Tibial nerve (tissue), 4 donors: ENCODE measurements at regions not wholly inside any gene's neighbourhood (a gene's known extent, or its start where the extent isn't known, plus 50 kb on each side); places are given as distances from the start of the nearest gene placed in this dataset.

Experiments
- DNase-seq, 2 donors: peaks; one replicate each; pipeline ENCODE4 v3.0.0-alpha.2; 2019; ENCODE audit warnings: low spot score in 2 of 2
- H3K27ac ChIP-seq, 4 donors: fragments of 200-600 bp; sonication (generic) in 3 of 4; one replicate each; pipeline ENCODE4 v1.5.1; 2017 to 2019; ENCODE audit warnings: mild to moderate bottlenecking in 1 of 4
- H3K27me3 ChIP-seq, 2 donors: fragments of 200-600 bp; sonication (generic) in 1 of 2; one replicate each; pipeline versions ENCODE4 v1.5.1 to v1.6.0; 2017 to 2019
- H3K36me3 ChIP-seq, 3 donors: fragments of 200-600 bp; sonication (generic); one replicate each; pipeline ENCODE4 v1.5.1; 2018 to 2019
- H3K4me1 ChIP-seq, 4 donors: fragments of 200-600 bp; sonication (generic) in 3 of 4; one replicate each; pipeline ENCODE4 v1.5.1; 2017 to 2019
- H3K4me3 ChIP-seq, 4 donors: fragments of 200-600 bp; sonication (generic) in 3 of 4; one replicate each; pipeline ENCODE4 v1.5.1; 2017 to 2019; ENCODE audit warnings: mild to moderate bottlenecking in 1 of 4, moderate library complexity in 1 of 4
- H3K9me3 ChIP-seq, 4 donors: fragments of 200-600 bp; sonication (generic) in 3 of 4; one replicate each; pipeline ENCODE4 v1.5.1; 2017 to 2019
- EP300 ChIP-seq, 2 donors: sonication (generic); formaldehyde crosslinking; IDR thresholded peaks; one replicate each; pipeline ENCODE4 v1.6.1; 2017; ENCODE audit warnings: antibody characterized with exemption in 2 of 2, mild to moderate bottlenecking in 1 of 2
- POLR2A ChIP-seq, 2 donors: fragments of 450-650 bp; IDR thresholded peaks; one replicate each; pipeline ENCODE4 v1.6.1; 2017; ENCODE audit warnings: antibody characterized with exemption in 2 of 2, mild to moderate bottlenecking in 2 of 2, moderate library complexity in 2 of 2
- WGBS, 2 donors: methylation state at CpG; one replicate each; pipeline ENCODE4 v1.1.5; 2018; 5-methylcytosine and 5-hydroxymethylcytosine counted together
- TF ChIP-seq, protein P1 (sequence below), 5 experiments: fragments of 200-600 bp in 3 of 5; fragments of 450-650 bp in 2 of 5; sonication (generic) in 3 of 5; IDR thresholded peaks; one replicate each; pipeline ENCODE4 v1.5.1; 2016 to 2019; ENCODE audit warnings: antibody characterized with exemption in 5 of 5, mild to moderate bottlenecking in 3 of 5, moderate library complexity in 2 of 5

DNA sequence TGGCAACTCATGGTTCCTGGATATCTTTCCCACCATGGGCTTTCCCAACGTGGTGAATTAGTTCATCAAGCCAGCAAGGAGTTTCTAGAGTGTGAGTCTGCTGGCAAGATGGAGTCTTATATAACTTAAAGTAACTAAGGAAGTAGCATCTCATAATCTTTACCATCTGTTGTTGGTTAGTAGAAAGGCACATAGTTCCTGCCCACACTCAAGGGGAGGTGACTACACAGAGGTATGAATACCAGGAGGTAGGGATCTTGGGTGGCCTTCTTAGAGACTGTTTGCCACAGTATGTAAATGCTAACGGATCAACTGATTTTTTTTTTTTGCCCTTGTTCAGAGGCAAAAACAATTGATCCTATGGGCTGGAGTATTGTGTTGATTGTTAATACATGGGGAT is 446.9 kb downstream of the ATP23 start:
- H3K27ac ChIP-seq, result no peak overlapping the region
- WGBS, 2 donors, result 70 to 71% methylated on average over 2 of the region's 2 CpGs
- H3K4me1 ChIP-seq, result no peaks in the 10 kb centered on the region
- no peak for DNase-seq
- no peak overlapping the region for H3K4me3 ChIP-seq
- no peaks in the 10 kb centered on the region for H3K9me3 ChIP-seq
- TF ChIP-seq, protein P1, sequence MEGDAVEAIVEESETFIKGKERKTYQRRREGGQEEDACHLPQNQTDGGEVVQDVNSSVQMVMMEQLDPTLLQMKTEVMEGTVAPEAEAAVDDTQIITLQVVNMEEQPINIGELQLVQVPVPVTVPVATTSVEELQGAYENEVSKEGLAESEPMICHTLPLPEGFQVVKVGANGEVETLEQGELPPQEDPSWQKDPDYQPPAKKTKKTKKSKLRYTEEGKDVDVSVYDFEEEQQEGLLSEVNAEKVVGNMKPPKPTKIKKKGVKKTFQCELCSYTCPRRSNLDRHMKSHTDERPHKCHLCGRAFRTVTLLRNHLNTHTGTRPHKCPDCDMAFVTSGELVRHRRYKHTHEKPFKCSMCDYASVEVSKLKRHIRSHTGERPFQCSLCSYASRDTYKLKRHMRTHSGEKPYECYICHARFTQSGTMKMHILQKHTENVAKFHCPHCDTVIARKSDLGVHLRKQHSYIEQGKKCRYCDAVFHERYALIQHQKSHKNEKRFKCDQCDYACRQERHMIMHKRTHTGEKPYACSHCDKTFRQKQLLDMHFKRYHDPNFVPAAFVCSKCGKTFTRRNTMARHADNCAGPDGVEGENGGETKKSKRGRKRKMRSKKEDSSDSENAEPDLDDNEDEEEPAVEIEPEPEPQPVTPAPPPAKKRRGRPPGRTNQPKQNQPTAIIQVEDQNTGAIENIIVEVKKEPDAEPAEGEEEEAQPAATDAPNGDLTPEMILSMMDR (IDR thresholded peaks at IDR 0.05), result no peak
- TF ChIP-seq POLR2A (IDR thresholded peaks at IDR 0.05) (no peak), EP300 (IDR thresholded peaks at IDR 0.05) (no peak)
- no peaks in the 10 kb centered on the region for H3K36me3 ChIP-seq
- no peaks in the 10 kb centered on the region for H3K27me3 ChIP-seq

DNA sequence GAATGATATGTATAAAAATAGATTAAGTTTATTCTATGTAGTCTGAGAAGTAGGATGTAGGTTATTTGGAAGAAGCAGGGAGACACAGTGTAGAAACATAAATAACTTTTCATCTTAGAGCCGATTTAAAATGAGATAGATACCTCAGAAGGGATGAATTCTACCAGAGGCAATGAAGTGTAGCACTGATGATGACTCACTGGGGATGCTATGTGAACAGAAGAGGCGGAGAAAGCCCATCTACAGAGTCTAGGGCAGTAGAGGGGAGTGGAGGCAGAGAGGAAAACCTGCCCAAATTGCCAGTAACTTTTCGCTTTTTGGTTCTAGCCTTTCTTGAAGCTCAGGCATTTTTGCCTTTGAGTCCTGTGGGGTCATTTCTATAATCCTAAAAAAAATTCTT is 451.8 kb downstream of the ATP23 start:
- DNase-seq, result no peak
- Histone ChIP-seq H3K9me3 (no peaks in the 10 kb centered on the region), H3K27ac (no peak overlapping the region), H3K27me3 (no peaks in the 10 kb centered on the region), H3K36me3 (no peaks in the 10 kb centered on the region), H3K4me3 (no peak overlapping the region), H3K4me1 (no peaks in the 10 kb centered on the region)
- 85 to 91% methylated on average over 3 of the region's 3 CpGs for WGBS, 2 donors
- TF ChIP-seq EP300 (IDR thresholded peaks at IDR 0.05), result no peak
- no peak for TF ChIP-seq POLR2A (IDR thresholded peaks at IDR 0.05)
- TF ChIP-seq, protein P1 (IDR thresholded peaks at IDR 0.05), result no peak

DNA sequence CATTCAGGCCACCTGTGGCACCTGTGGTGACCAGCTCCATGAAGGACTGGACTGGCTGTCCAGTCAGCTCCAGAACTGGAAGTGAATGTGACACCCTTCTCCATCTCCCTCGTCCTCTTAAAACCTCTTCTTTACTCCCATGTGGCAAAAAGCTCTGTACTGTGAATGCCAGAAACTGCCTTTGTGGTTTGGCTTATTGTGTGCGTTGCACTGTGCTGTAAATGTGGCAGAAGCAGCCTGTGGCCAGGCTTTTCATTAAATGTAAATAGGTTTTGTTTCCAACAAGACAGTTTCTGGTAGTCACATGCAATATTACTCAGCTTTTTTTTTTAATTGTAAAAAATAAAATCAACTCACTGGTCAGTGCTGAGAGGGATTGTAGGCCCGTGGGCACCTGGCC is 453.7 kb downstream of the ATP23 start:
- TF ChIP-seq, protein P1 (IDR thresholded peaks at IDR 0.05), result no peak
- TF ChIP-seq EP300 (IDR thresholded peaks at IDR 0.05), result no peak
- TF ChIP-seq POLR2A (IDR thresholded peaks at IDR 0.05), result no peak
- DNase-seq, result no peak
- no peak overlapping the region for H3K27ac ChIP-seq
- no peaks in the 10 kb centered on the region for H3K9me3 ChIP-seq
- H3K4me3 ChIP-seq, result no peak overlapping the region
- H3K36me3 ChIP-seq, result no peaks in the 10 kb centered on the region
- WGBS, 2 donors, result 85 to 86% methylated on average over 3 of the region's 3 CpGs
- no peaks in the 10 kb centered on the region for H3K27me3 ChIP-seq
- H3K4me1 ChIP-seq, result no peaks in the 10 kb centered on the region

DNA sequence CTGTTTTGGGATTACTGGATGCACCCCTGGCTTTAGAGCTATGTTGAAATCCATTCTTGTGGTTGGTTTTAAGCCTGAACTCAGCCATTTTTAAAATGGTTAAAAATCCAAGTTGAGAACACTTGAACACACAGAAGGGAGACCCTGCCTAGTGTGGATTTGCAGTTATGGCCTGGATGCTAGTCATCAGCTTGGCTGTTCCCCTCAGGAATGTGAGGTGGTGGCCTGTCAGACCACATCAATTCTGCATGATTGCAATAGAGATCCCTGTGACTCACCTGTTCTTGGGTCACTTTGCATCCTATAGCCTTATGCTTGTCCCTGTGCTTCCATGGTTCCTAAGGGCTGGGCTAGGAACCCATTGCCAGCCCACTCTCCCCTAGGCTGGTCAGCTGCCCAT is 454.1 kb downstream of the ATP23 start:
- no peak overlapping the region for H3K4me3 ChIP-seq
- H3K4me1 ChIP-seq, result no peaks in the 10 kb centered on the region
- DNase-seq, result no peak
- H3K27me3 ChIP-seq, result no peaks in the 10 kb centered on the region
- TF ChIP-seq, protein P1 (IDR thresholded peaks at IDR 0.05), result no peak
- no peak for TF ChIP-seq POLR2A (IDR thresholded peaks at IDR 0.05)
- no peak for TF ChIP-seq EP300 (IDR thresholded peaks at IDR 0.05)
- no peaks in the 10 kb centered on the region for H3K9me3 ChIP-seq
- H3K36me3 ChIP-seq, result no peaks in the 10 kb centered on the region
- H3K27ac ChIP-seq, result no peak overlapping the region

DNA sequence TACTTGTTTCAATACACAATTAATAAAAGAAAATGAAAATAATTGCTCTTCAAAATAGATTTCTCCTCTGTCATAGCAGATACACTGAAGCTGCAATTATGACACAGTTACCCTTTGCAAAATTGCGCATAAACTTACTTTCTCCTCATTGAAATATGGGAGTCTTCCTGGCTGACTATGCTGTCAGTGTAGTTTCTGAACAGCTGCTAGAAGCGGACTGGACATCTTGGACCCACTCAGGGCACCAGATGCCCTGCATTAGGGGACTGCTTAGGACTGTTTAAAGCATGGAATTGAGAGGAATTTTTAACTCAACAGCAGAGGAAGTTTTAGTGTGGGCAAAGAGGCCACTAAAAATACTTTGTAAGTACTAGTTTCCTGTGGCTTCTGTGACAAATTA is 454.9 kb downstream of the ATP23 start:
- TF ChIP-seq, protein P1 (IDR thresholded peaks at IDR 0.05), result no peak
- TF ChIP-seq EP300 (IDR thresholded peaks at IDR 0.05) (no peak), POLR2A (IDR thresholded peaks at IDR 0.05) (no peak)
- 83 to 84% methylated on average over 2 of the region's 2 CpGs for WGBS, 2 donors
- H3K27me3 ChIP-seq, result no peaks in the 10 kb centered on the region
- DNase-seq, result no peak
- no peak overlapping the region for H3K4me3 ChIP-seq
- no peak overlapping the region for H3K27ac ChIP-seq
- H3K36me3 ChIP-seq, result no peaks in the 10 kb centered on the region
- H3K4me1 ChIP-seq, result no peaks in the 10 kb centered on the region
- no peaks in the 10 kb centered on the region for H3K9me3 ChIP-seq
